Vagina (tissue), 2 donors: ENCODE measurements at regions not wholly inside any gene's neighbourhood (a gene's known extent, or its start where the extent isn't known, plus 50 kb on each side); places are given as distances from the start of the nearest gene placed in this dataset.

Source experiments
- DNase-seq, 2 donors: peaks; one replicate each; pipeline ENCODE4 v3.0.0-alpha.2; 2017; ENCODE audit errors: extremely low spot score in 2 of 2
- H3K27ac ChIP-seq: fragments of 200-600 bp; sonication (generic); one replicate; pipeline ENCODE4 v1.5.1; 2019
- H3K27me3 ChIP-seq: fragments of 200-600 bp; sonication (generic); one replicate; pipeline ENCODE4 v1.5.1; 2019
- H3K36me3 ChIP-seq, 2 donors: fragments of 200-600 bp; sonication (generic); one replicate each; pipeline ENCODE4 v1.5.1; 2017 to 2019
- H3K4me1 ChIP-seq: fragments of 200-600 bp; sonication (generic); one replicate; pipeline ENCODE4 v1.5.1; 2019
- H3K4me3 ChIP-seq, 2 donors: fragments of 200-600 bp; sonication (generic); 1 replicate in 1 of 2; 2 replicates in 1 of 2; pipeline ENCODE4 v1.5.1; 2016 to 2019
- H3K9me3 ChIP-seq: fragments of 200-600 bp; sonication (generic); one replicate; pipeline ENCODE4 v1.5.1; 2019
- CTCF ChIP-seq, 3 experiments: fragments of 450-650 bp in 2 of 3; fragments of 200-600 bp in 1 of 3; sonication (generic) in 1 of 3; IDR thresholded peaks; one replicate each; pipeline ENCODE4 v1.5.1; 2017 to 2019; ENCODE audit warnings: antibody characterized with exemption in 3 of 3, mild to moderate bottlenecking in 2 of 3, moderate library complexity in 2 of 3
- POLR2A ChIP-seq, 2 donors: fragments of 450-650 bp; IDR thresholded peaks; one replicate each; pipeline ENCODE4 v1.6.1; 2017; ENCODE audit warnings: antibody characterized with exemption in 2 of 2, mild to moderate bottlenecking in 2 of 2, moderate library complexity in 2 of 2
- POLR2AphosphoS5 ChIP-seq, 2 donors: sonication (generic); formaldehyde crosslinking; IDR thresholded peaks; one replicate each; pipeline ENCODE4 v1.9.0; 2017; ENCODE audit warnings: antibody characterized with exemption in 2 of 2, mild to moderate bottlenecking in 2 of 2, low read depth in 1 of 2; ENCODE audit not compliant: insufficient read depth in 1 of 2
- intact Hi-C: fragments of 100-400 bp; cut with DNase I; formaldehyde crosslinking; loops from one replicate; pipeline ENCODE4 v1.15.1; 2023

- Histone ChIP-seq H3K4me1 (no peaks in the 10 kb centered on the region), H3K4me3 (no peak overlapping the region), H3K27me3 (no peaks in the 10 kb centered on the region), H3K9me3 (no peaks in the 10 kb centered on the region), H3K36me3 (no peaks in the 10 kb centered on the region), H3K27ac (no peak overlapping the region)
- intact Hi-C loops, result no loop called here
- no peak for TF ChIP-seq CTCF (IDR thresholded peaks at IDR 0.05)
- no peak for TF ChIP-seq POLR2A (IDR thresholded peaks at IDR 0.05)
- TF ChIP-seq POLR2AphosphoS5 (IDR thresholded peaks at IDR 0.05; ENCODE audit: insufficient read depth in 1 of 2, low read depth in 1 of 2), result no peak
- DNase-seq, result no peak
Measured at GRCh38 chr7:12917801-12918200, 230.4 kb downstream of the ARL4A start.

GRCh38 chr7:12921751-12922345 lies 234.4 kb downstream of the ARL4A start:
- intact Hi-C loops, result no loop called here
- Histone ChIP-seq H3K27me3 (no peaks in the 10 kb centered on the region), H3K4me1 (no peaks in the 10 kb centered on the region), H3K36me3 (no peaks in the 10 kb centered on the region), H3K9me3 (no peaks in the 10 kb centered on the region), H3K4me3 (no peak overlapping the region), H3K27ac (no peak overlapping the region)
- DNase-seq, result no peak
- no peak for TF ChIP-seq POLR2A (IDR thresholded peaks at IDR 0.05)
- no peak for TF ChIP-seq CTCF (IDR thresholded peaks at IDR 0.05)
- TF ChIP-seq POLR2AphosphoS5 (IDR thresholded peaks at IDR 0.05; ENCODE audit: insufficient read depth in 1 of 2, low read depth in 1 of 2), result no peak

GRCh38 chr7:12923971-12924370 lies 236.5 kb downstream of the ARL4A start:
- Histone ChIP-seq H3K4me3 (no peak overlapping the region), H3K27ac (no peak overlapping the region), H3K4me1 (no peaks in the 10 kb centered on the region), H3K36me3 (no peaks in the 10 kb centered on the region), H3K27me3 (no peaks in the 10 kb centered on the region), H3K9me3 (no peaks in the 10 kb centered on the region)
- intact Hi-C loops, result no loop called here
- no peak for TF ChIP-seq POLR2AphosphoS5 (IDR thresholded peaks at IDR 0.05; ENCODE audit: insufficient read depth in 1 of 2, low read depth in 1 of 2)
- TF ChIP-seq POLR2A (IDR thresholded peaks at IDR 0.05), result no peak
- TF ChIP-seq CTCF (IDR thresholded peaks at IDR 0.05), result no peak
- DNase-seq, result no peak

GRCh38 chr7:12926206-12926605 lies 238.8 kb downstream of the ARL4A start:
- Histone ChIP-seq H3K9me3 (no peaks in the 10 kb centered on the region), H3K4me1 (no peaks in the 10 kb centered on the region), H3K4me3 (no peak overlapping the region), H3K27ac (no peak overlapping the region), H3K36me3 (no peaks in the 10 kb centered on the region), H3K27me3 (no peaks in the 10 kb centered on the region)
- intact Hi-C loops, result no loop called here
- no peak for TF ChIP-seq POLR2A (IDR thresholded peaks at IDR 0.05)
- no peak for DNase-seq

GRCh38 chr7:12927635-12928434 lies 240.4 kb downstream of the ARL4A start:
- no peak for DNase-seq
- no peaks in the 10 kb centered on the region for H3K4me1 ChIP-seq
- no peak overlapping the region for H3K4me3 ChIP-seq
- no peak overlapping the region for H3K27ac ChIP-seq
- intact Hi-C loops, result no loop called here
- no peaks in the 10 kb centered on the region for H3K36me3 ChIP-seq
- H3K9me3 ChIP-seq, result no peaks in the 10 kb centered on the region
- no peaks in the 10 kb centered on the region for H3K27me3 ChIP-seq
- no peak for TF ChIP-seq POLR2A (IDR thresholded peaks at IDR 0.05)
- no peak for TF ChIP-seq CTCF (IDR thresholded peaks at IDR 0.05)
- no peak for TF ChIP-seq POLR2AphosphoS5 (IDR thresholded peaks at IDR 0.05; ENCODE audit: insufficient read depth in 1 of 2, low read depth in 1 of 2)
